PC-9 (cell line): ENCODE measurements at regions not wholly inside any gene's neighbourhood (a gene's known extent, or its start where the extent isn't known, plus 50 kb on each side); places are given as distances from the start of the nearest gene placed in this dataset.

ENCODE experiments used
- BruUV-seq: library from RNA; stranded (reverse); fragments of 400-500 nt; replicated peaks from 2 replicates; lab custom pipeline; 2021; lab: Mats Ljungman, UMichigan
- CTCF ChIA-PET: fragments of 300-600 bp; sonication (Branson Sonifier 250); formaldehyde crosslinking; loops from one replicate; lab custom pipeline; 2022; ENCODE audit warnings: antibody characterized with exemption; lab: Charles Lee
- POLR2A ChIA-PET: fragments of 300-600 bp; sonication (Branson Sonifier 250); formaldehyde crosslinking; loops from one replicate; lab custom pipeline; 2022; ENCODE audit warnings: antibody characterized with exemption; ENCODE audit not compliant: unreplicated experiment; lab: Charles Lee
- DNase-seq, 2 experiments: peaks; one replicate each; pipeline versions ENCODE4 v3.0.0 to v3.0.0-alpha.2; 2015 to 2022; ENCODE audit warnings: mixed read lengths in 1 of 2
- H2AFZ ChIP-seq: fragments of 200-600 bp; sonication (generic); 2 replicates; pipeline ENCODE4 v1.8.1; 2017; ENCODE audit warnings: antibody characterized with exemption
- H3F3A ChIP-seq: fragments of 200-600 bp; sonication (generic); 2 replicates; pipeline ENCODE4 v1.8.1; 2017; ENCODE audit warnings: antibody characterized with exemption, mild to moderate bottlenecking, low read depth; ENCODE audit not compliant: insufficient read depth
- H3K27ac ChIP-seq: fragments of 200-600 bp; sonication (generic); 2 replicates; pipeline ENCODE4 v1.6.1; 2016; ENCODE audit warnings: mixed run types
- H3K27me3 ChIP-seq: fragments of 200-600 bp; sonication (generic); 2 replicates; pipeline ENCODE4 v1.6.1; 2016; ENCODE audit warnings: low read depth, mixed run types; ENCODE audit not compliant: insufficient read depth
- H3K36me3 ChIP-seq: fragments of 200-600 bp; sonication (generic); 2 replicates; pipeline ENCODE4 v1.6.1; 2016; ENCODE audit warnings: low read depth, mixed run types
- H3K4me1 ChIP-seq: fragments of 200-600 bp; sonication (generic); replicated peaks from 2 replicates; pipeline ENCODE4 v1.6.1; 2016; ENCODE audit warnings: mixed run types; ENCODE audit not compliant: insufficient read depth
- H3K4me2 ChIP-seq: fragments of 200-600 bp; sonication (generic); 2 replicates; pipeline ENCODE4 v1.6.1; 2017; ENCODE audit warnings: mixed run types
- H3K4me3 ChIP-seq: fragments of 200-600 bp; sonication (generic); 2 replicates; pipeline ENCODE4 v1.6.1; 2016; ENCODE audit warnings: mixed run types
- H3K79me2 ChIP-seq: fragments of 200-600 bp; sonication (generic); 2 replicates; pipeline ENCODE4 v1.6.1; 2017; ENCODE audit warnings: low read depth, mixed run types
- H3K9me2 ChIP-seq: fragments of 200-600 bp; sonication (generic); 2 replicates; pipeline ENCODE4 v1.8.1; 2017; ENCODE audit warnings: mild to moderate bottlenecking; ENCODE audit not compliant: insufficient read depth
- H3K9me3 ChIP-seq: fragments of 200-600 bp; sonication (generic); 2 replicates; pipeline ENCODE4 v1.8.1; 2016; ENCODE audit warnings: low read depth; ENCODE audit not compliant: insufficient read depth
- H4K20me1 ChIP-seq: fragments of 200-600 bp; sonication (generic); 2 replicates; pipeline ENCODE4 v1.8.1; 2017; ENCODE audit not compliant: insufficient read depth
- EZH2 ChIP-seq: fragments of 200-600 bp; sonication (generic); IDR thresholded peaks from 2 replicates; pipeline ENCODE4 v1.8.0; 2017; ENCODE audit warnings: antibody characterized with exemption, low read depth
- intact Hi-C: fragments of 100-400 bp; cut with micrococcal nuclease; formaldehyde crosslinking; loops from one replicate; pipeline ENCODE4 v1.10.0; 2022; ENCODE audit not compliant: unreplicated experiment
- TF ChIP-seq, protein P1 (sequence below): fragments of 200-600 bp; sonication (generic); conservative IDR thresholded peaks from 2 replicates; pipeline ENCODE4 v1.6.1; 2017; ENCODE audit warnings: mixed run types, antibody characterized with exemption, mild to moderate bottlenecking, moderate library complexity

DNA sequence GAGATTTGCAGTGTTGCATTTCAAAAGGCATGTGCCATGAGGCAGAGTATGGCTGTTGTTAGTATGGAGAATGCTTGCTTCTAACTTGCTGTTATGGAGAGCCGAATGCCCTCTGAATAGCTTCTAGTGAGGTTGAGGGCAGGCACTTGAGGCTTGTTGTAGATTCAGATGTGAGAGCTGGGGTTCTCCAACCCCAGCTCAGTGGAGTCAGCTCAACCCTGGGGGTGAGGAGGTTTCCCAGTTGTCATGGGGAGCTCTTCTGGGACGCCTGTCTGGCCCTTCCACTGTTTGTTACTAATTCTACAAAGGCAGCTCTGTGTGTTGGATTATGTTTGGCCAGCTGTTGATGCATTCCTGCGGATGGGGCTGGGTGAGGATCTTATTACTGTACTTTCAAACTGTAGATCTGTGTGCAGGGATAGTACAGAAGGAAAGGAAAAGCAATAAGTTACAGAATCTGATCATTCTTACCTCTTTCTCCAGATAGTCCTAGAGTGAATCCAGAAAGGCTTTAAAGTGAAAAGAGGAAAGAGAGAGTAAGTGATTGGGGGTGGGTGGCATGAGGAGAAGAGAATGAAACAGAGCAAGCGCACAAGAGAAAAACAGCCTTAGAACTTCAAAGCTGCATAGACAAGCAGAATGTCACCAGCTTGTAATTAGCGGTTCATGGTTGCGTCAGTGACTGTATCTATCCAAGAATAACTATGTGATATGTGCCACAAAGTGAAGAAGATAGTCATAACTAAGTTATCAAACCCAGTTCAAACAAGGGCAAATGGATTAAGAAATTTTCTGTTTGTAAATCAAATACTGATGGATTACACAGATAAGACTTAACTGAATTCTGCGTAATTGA is 148.7 kb downstream of the PRL start:
- no peaks in the 10 kb centered on the region for H3K9me3 ChIP-seq
- no peak overlapping the region for H3K4me2 ChIP-seq
- POLR2A ChIA-PET = interaction anchor here (0.6 kb wide), 1 partner anchor 560 kb away, joined by 14 read pairs; no protein-coding TSS in a partner anchor
- no peaks in the 10 kb centered on the region for H3K4me1 ChIP-seq
- TF ChIP-seq EZH2 = no peak
- TF ChIP-seq, protein P1, sequence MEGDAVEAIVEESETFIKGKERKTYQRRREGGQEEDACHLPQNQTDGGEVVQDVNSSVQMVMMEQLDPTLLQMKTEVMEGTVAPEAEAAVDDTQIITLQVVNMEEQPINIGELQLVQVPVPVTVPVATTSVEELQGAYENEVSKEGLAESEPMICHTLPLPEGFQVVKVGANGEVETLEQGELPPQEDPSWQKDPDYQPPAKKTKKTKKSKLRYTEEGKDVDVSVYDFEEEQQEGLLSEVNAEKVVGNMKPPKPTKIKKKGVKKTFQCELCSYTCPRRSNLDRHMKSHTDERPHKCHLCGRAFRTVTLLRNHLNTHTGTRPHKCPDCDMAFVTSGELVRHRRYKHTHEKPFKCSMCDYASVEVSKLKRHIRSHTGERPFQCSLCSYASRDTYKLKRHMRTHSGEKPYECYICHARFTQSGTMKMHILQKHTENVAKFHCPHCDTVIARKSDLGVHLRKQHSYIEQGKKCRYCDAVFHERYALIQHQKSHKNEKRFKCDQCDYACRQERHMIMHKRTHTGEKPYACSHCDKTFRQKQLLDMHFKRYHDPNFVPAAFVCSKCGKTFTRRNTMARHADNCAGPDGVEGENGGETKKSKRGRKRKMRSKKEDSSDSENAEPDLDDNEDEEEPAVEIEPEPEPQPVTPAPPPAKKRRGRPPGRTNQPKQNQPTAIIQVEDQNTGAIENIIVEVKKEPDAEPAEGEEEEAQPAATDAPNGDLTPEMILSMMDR = no peak
- H3K79me2 ChIP-seq = no peaks in the 10 kb centered on the region
- H3K36me3 ChIP-seq = no peaks in the 10 kb centered on the region
- no peak overlapping the region for H3K27ac ChIP-seq
- no peaks in the 10 kb centered on the region for H3K27me3 ChIP-seq
- no TSS peak for BruUV-seq
- no peaks in the 10 kb centered on the region for H4K20me1 ChIP-seq
- H2AFZ ChIP-seq = no peak overlapping the region
- CTCF ChIA-PET = no interaction called here
- H3F3A ChIP-seq = no peaks in the 10 kb centered on the region
- intact Hi-C loops = loop anchor here (10.0 kb wide), 1 partner anchor 77 kb away; no protein-coding TSS in a partner anchor
- DNase-seq = peak in 1 of 2 experiments; percentile 14
- H3K9me2 ChIP-seq = no peaks in the 10 kb centered on the region
- H3K4me3 ChIP-seq = no peak overlapping the region

DNA sequence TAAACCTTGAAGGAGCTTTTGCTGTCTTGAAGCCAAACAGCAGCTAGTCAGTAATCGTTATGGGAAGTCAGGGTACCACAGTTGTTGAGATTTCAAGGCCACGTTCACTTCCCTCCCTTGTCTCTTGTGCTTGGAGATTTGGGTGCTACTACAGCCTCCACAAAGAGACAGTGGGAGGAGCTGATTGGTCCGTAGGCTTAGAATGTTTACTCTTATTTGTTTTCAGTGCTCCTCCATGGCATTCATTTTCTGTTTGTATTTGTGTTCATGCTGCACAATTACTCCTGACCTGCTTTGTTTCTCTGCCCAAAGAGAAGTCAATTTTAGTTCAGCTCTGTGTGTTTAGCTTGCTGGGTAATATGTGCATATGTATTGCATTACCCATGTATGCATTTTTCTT is 147.7 kb downstream of the PRL start:
- Histone ChIP-seq H3F3A (no peaks in the 10 kb centered on the region), H3K4me1 (no peaks in the 10 kb centered on the region), H3K27me3 (no peaks in the 10 kb centered on the region), H4K20me1 (no peaks in the 10 kb centered on the region), H3K9me2 (no peaks in the 10 kb centered on the region), H3K4me2 (no peak overlapping the region), H3K9me3 (no peaks in the 10 kb centered on the region), H3K36me3 (no peaks in the 10 kb centered on the region), H2AFZ (no peak overlapping the region), H3K79me2 (no peaks in the 10 kb centered on the region), H3K4me3 (no peak overlapping the region), H3K27ac (no peak overlapping the region)
- POLR2A ChIA-PET = no interaction called here
- BruUV-seq = no TSS peak
- intact Hi-C loops = loop anchor here (10.0 kb wide), 1 partner anchor 76 kb away; no protein-coding TSS in a partner anchor
- CTCF ChIA-PET = no interaction called here
- TF ChIP-seq, protein P1 = no peak
- no peak for TF ChIP-seq EZH2
- no peak for DNase-seq

DNA sequence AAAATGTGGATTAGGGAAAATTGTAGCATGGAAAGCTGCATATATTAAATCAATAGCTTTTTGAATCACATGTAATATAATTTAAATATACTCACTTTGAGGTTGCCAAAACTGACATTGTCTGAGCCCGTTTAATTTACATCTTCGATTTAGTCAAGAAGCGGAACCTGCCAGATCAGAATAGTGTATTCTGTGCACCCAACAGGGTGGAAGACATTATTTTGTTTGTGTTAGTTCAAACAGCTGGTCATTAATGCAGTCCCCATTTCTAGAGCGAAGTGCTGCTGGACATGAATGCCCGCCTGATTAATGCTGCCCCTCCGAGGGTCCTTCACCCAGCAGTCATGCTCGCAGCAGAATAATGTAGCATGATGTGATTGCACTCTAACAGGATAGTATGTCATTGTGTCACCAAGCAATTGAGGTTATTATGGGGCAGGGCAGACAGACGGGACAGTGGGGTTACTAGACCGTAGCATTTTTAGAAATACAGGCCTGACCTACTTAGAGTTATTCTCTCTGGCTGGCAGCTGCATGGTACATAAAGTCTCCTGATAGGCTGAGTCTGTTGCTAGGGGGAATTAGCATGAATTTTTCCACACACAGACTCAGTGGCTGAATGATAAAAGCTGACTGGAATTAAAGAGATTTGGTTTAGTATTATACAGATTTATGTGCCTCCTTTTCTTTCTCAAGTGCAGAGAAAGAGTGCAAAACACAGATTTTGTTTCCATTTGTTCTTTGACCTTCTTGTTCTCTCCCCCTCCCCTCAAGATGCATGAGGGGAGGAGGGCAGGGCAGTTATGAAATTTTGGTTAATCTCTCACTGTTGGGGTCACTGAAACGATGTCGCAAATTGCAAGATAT is 147.1 kb downstream of the PRL start:
- ChIA-PET POLR2A (interaction anchor here (0.6 kb wide), 1 partner anchor 63 kb away, joined by 4 read pairs; no protein-coding TSS in a partner anchor), CTCF (no interaction called here)
- Histone ChIP-seq H3K4me2 (no peak overlapping the region), H3K9me2 (no peaks in the 10 kb centered on the region), H3K4me3 (no peak overlapping the region), H4K20me1 (no peaks in the 10 kb centered on the region), H3K36me3 (no peaks in the 10 kb centered on the region), H3K4me1 (no peaks in the 10 kb centered on the region), H3F3A (no peaks in the 10 kb centered on the region), H3K9me3 (no peaks in the 10 kb centered on the region), H3K27ac (no peak overlapping the region), H2AFZ (no peak overlapping the region), H3K79me2 (no peaks in the 10 kb centered on the region), H3K27me3 (no peaks in the 10 kb centered on the region)
- no peak for TF ChIP-seq EZH2
- TF ChIP-seq, protein P1 = no peak
- BruUV-seq = no TSS peak
- no peak for DNase-seq
- intact Hi-C loops = loop anchor here (10.0 kb wide), 1 partner anchor 75 kb away; no protein-coding TSS in a partner anchor
